Fibroblast of lung (primary cell): ENCODE measurements at regions not wholly inside any gene's neighbourhood (a gene's known extent, or its start where the extent isn't known, plus 50 kb on each side); places are given as distances from the start of the nearest gene placed in this dataset.

Experiments
- DNase-seq, 2 donors: peaks; one replicate each; pipeline versions ENCODE4 v3.0.0 to v3.0.0-alpha.2; 2010; ENCODE audit warnings: low read depth in 2 of 2
- H2AFZ ChIP-seq: 2 replicates; pipeline ENCODE4 v1.5.1; 2012; ENCODE audit warnings: low read length, control low read depth, inconsistent platforms
- H3K27ac ChIP-seq: 2 replicates; pipeline ENCODE4 v1.5.1; 2011; ENCODE audit warnings: low read length, control low read depth; ENCODE audit not compliant: insufficient read depth
- H3K27me3 ChIP-seq: 2 replicates; pipeline ENCODE4 v1.5.1; 2011; ENCODE audit warnings: mild to moderate bottlenecking, low read length; ENCODE audit not compliant: control insufficient read depth, insufficient read depth
- H3K36me3 ChIP-seq: 2 replicates; pipeline ENCODE4 v1.5.1; 2011; ENCODE audit warnings: low read length; ENCODE audit not compliant: control insufficient read depth, insufficient read depth
- H3K4me1 ChIP-seq: 2 replicates; pipeline ENCODE4 v1.5.1; 2011; ENCODE audit warnings: low read length; ENCODE audit not compliant: control insufficient read depth, insufficient read depth; ENCODE audit errors: extremely low read depth
- H3K4me2 ChIP-seq: 2 replicates; pipeline ENCODE4 v1.5.1; 2011; ENCODE audit warnings: low read length, control low read depth; ENCODE audit not compliant: insufficient read depth; ENCODE audit errors: extremely low read depth
- H3K4me3 ChIP-seq, 4 experiments: fragments of 200-600 bp in 1 of 4; sonication (generic) in 1 of 4; replicated peaks in 1 of 4; 2 replicates each; pipeline ENCODE4 v1.5.1; 2011 to 2016; ENCODE audit warnings: low read length in 4 of 4, low read depth in 3 of 4, mild to moderate bottlenecking in 3 of 4, control low read depth in 2 of 4, inconsistent platforms in 1 of 4, mixed read lengths in 1 of 4; ENCODE audit not compliant: insufficient read depth in 1 of 4; ENCODE audit errors: control extremely low read depth in 1 of 4
- H3K79me2 ChIP-seq: 2 replicates; pipeline ENCODE4 v1.5.1; 2012; ENCODE audit warnings: mild to moderate bottlenecking, low read length, inconsistent platforms; ENCODE audit not compliant: control insufficient read depth, insufficient read depth
- H3K9ac ChIP-seq: 2 replicates; pipeline ENCODE4 v1.5.1; 2011; ENCODE audit warnings: mild to moderate bottlenecking, low read length, control low read depth; ENCODE audit not compliant: insufficient read depth
- H3K9me3 ChIP-seq: 2 replicates; pipeline ENCODE4 v1.5.1; 2012; ENCODE audit warnings: low read depth, low read length; ENCODE audit not compliant: control insufficient read depth, insufficient read depth
- H4K20me1 ChIP-seq: 2 replicates; pipeline ENCODE4 v1.5.1; 2011; ENCODE audit warnings: low read length; ENCODE audit not compliant: control insufficient read depth, insufficient read depth; ENCODE audit errors: extremely low read depth
- CTCF ChIP-seq, 2 donors: IDR thresholded peaks in 1 of 2; conservative IDR thresholded peaks in 1 of 2; 1 replicate in 1 of 2; 2 replicates in 1 of 2; pipeline ENCODE4 v1.5.1; 2011 to 2012; ENCODE audit warnings: low read length in 2 of 2, control low read depth in 1 of 2, inconsistent platforms in 1 of 2, low read depth in 1 of 2, mild to moderate bottlenecking in 1 of 2
- EZH2 ChIP-seq: IDR thresholded peaks from 2 replicates; pipeline ENCODE4 v1.5.1; 2012; ENCODE audit warnings: low read length, control low read depth, mild to moderate bottlenecking; ENCODE audit errors: missing control alignments

- Histone ChIP-seq H3K4me1 (no peaks in the 10 kb centered on the region), H3K36me3 (no peaks in the 10 kb centered on the region), H3K27ac (no peak overlapping the region), H3K27me3 (no peaks in the 10 kb centered on the region), H2AFZ (no peak overlapping the region), H3K79me2 (no peaks in the 10 kb centered on the region), H3K9me3 (no peaks in the 10 kb centered on the region), H3K9ac (no peak overlapping the region), H3K4me2 (no peak overlapping the region), H4K20me1 (no peaks in the 10 kb centered on the region), H3K4me3 (no peak overlapping the region)
- no peak for TF ChIP-seq CTCF (conservative IDR thresholded peaks at IDR 0.05 in 1 of 2, IDR thresholded peaks at IDR 0.05 in 1 of 2; ENCODE audit: low read depth in 1 of 2, low read length in 2 of 2)
- no peak for TF ChIP-seq EZH2
- DNase-seq = no peak
Measured at GRCh38 chr9:28014212-28014611, 440.9 kb upstream of the C9orf72 start.

- Histone ChIP-seq H3K9me3 (no peaks in the 10 kb centered on the region), H3K4me3 (no peak overlapping the region), H3K27me3 (no peaks in the 10 kb centered on the region), H3K36me3 (no peaks in the 10 kb centered on the region), H3K79me2 (no peaks in the 10 kb centered on the region), H2AFZ (no peak overlapping the region), H4K20me1 (no peaks in the 10 kb centered on the region), H3K4me1 (no peaks in the 10 kb centered on the region), H3K27ac (no peak overlapping the region), H3K9ac (no peak overlapping the region), H3K4me2 (no peak overlapping the region)
- TF ChIP-seq CTCF (conservative IDR thresholded peaks at IDR 0.05 in 1 of 2, IDR thresholded peaks at IDR 0.05 in 1 of 2; ENCODE audit: low read depth in 1 of 2, low read length in 2 of 2) (no peak), EZH2 (no peak)
- no peak for DNase-seq
Measured at GRCh38 chr9:28024676-28025075, 451.4 kb upstream of the C9orf72 start.

- DNase-seq = no peak
- Histone ChIP-seq H3K27ac (no peak overlapping the region), H3K4me2 (no peak overlapping the region), H3K36me3 (no peaks in the 10 kb centered on the region), H3K4me1 (no peaks in the 10 kb centered on the region), H4K20me1 (no peaks in the 10 kb centered on the region), H3K4me3 (no peak overlapping the region), H3K27me3 (no peaks in the 10 kb centered on the region), H3K79me2 (no peaks in the 10 kb centered on the region), H3K9me3 (no peaks in the 10 kb centered on the region), H3K9ac (no peak overlapping the region), H2AFZ (no peak overlapping the region)
- TF ChIP-seq EZH2 (no peak), CTCF (conservative IDR thresholded peaks at IDR 0.05 in 1 of 2, IDR thresholded peaks at IDR 0.05 in 1 of 2; ENCODE audit: low read depth in 1 of 2, low read length in 2 of 2) (no peak)
Measured at GRCh38 chr9:28025186-28025585, 451.9 kb upstream of the C9orf72 start.
